ENCODE measurements at regions not wholly inside any gene's neighbourhood (a gene's known extent, or its start where the extent isn't known, plus 50 kb on each side); places are given as distances from the start of the nearest gene placed in this dataset.

DNA sequence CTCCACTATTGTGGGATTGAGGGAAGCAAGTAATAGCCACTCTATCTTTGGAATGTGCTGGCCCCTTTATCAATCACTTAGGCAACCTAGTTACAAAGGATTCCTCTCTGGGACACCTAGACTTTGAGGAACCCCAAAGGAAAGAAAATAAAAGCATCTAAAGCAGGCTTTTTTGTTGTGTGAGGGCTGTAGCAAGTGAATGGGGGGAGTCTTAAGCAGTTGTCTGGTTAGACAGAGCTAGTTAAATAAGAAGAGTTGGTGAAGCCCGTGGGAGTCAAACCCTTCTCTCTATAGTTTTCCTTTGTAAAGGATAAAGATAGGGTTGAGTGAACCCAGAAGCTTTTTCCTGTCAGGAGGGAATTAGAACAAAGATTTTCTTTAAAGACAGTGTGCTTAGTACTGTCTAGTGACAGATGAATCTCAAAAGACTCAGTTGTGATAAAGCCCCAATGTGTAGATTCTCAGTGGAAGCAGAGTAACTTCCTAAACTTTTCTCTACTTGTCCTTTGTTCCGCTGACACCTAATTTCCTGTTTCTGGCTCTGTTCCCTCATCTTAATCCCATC lies 63.3 kb downstream of the HDGFL1 start:
- Mint-ChIP-seq H3K36me3 (ENCODE audit: low read depth, unreplicated experiment) (no peaks in the 10 kb centered on the region), H3K9me3 (ENCODE audit: unreplicated experiment) (no peaks in the 10 kb centered on the region), H3K4me3 (ENCODE audit: unreplicated experiment) (no peak overlapping the region), H3K4me1 (ENCODE audit: unreplicated experiment) (peaks cover 13% of the 10 kb centered on the region), H3K27me3 (ENCODE audit: unreplicated experiment) (no peaks in the 10 kb centered on the region), H3K27ac (ENCODE audit: unreplicated experiment) (peak overlapping the region; percentile 32)
- TF ChIP-seq CTCF (IDR thresholded peaks at IDR 0.05; ENCODE audit: unreplicated experiment) = no peak
- DNase-seq (ENCODE audit: low spot score) = no peak

DNA sequence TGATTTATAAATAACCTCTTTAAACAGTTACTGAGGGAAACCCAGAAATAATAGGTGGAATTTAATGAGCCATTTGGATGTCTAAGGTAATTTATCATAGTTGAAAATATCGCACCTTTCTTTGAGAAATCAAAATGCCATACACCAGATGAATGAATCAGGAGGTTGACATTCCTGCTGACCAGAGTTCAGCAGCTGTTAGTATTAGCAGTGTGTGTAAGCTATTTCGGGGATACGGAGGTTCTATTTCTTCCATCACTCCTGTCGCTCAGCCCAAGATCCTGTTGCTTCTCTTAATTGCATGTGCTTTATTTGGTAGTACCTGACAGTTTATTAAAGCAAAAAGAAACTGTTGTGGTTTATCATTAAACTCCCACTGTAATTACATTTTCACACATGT lies 67.1 kb downstream of the HDGFL1 start:
- TF ChIP-seq CTCF (IDR thresholded peaks at IDR 0.05; ENCODE audit: unreplicated experiment) = no peak
- peaks cover 13% of the 10 kb centered on the region for H3K4me1 Mint-ChIP-seq (ENCODE audit: unreplicated experiment)
- H3K4me3 Mint-ChIP-seq (ENCODE audit: unreplicated experiment) = no peak overlapping the region
- no peaks in the 10 kb centered on the region for H3K9me3 Mint-ChIP-seq (ENCODE audit: unreplicated experiment)
- no peak for DNase-seq (ENCODE audit: low spot score)
- no peaks in the 10 kb centered on the region for H3K27me3 Mint-ChIP-seq (ENCODE audit: unreplicated experiment)
- no peak overlapping the region for H3K27ac Mint-ChIP-seq (ENCODE audit: unreplicated experiment)
- H3K36me3 Mint-ChIP-seq (ENCODE audit: low read depth, unreplicated experiment) = no peaks in the 10 kb centered on the region

DNA sequence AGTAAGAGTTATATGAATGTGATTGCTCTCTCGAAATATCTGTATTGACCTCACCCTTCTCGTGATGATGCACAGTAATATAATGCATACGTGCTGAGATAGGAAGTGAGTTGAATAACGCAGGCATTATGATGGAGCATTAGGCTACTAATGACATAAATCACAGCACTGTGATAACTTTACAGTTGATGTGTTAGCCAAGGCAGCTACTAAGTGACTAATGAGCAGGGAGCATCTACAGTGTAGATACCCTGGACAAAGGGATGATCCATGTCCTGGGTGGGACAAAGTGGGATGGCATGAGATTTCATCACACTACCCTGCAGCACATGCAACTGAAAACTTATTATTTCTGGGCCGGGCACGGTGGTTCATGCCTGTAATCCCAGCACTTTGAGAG lies 68.4 kb downstream of the HDGFL1 start:
- H3K27me3 Mint-ChIP-seq (ENCODE audit: unreplicated experiment) = no peaks in the 10 kb centered on the region
- H3K27ac Mint-ChIP-seq (ENCODE audit: unreplicated experiment) = no peak overlapping the region
- H3K9me3 Mint-ChIP-seq (ENCODE audit: unreplicated experiment) = no peaks in the 10 kb centered on the region
- H3K4me3 Mint-ChIP-seq (ENCODE audit: unreplicated experiment) = no peak overlapping the region
- peaks cover 4% of the 10 kb centered on the region for H3K4me1 Mint-ChIP-seq (ENCODE audit: unreplicated experiment)
- TF ChIP-seq CTCF (IDR thresholded peaks at IDR 0.05; ENCODE audit: unreplicated experiment) = no peak
- DNase-seq (ENCODE audit: low spot score) = no peak
- H3K36me3 Mint-ChIP-seq (ENCODE audit: low read depth, unreplicated experiment) = no peaks in the 10 kb centered on the region

DNA sequence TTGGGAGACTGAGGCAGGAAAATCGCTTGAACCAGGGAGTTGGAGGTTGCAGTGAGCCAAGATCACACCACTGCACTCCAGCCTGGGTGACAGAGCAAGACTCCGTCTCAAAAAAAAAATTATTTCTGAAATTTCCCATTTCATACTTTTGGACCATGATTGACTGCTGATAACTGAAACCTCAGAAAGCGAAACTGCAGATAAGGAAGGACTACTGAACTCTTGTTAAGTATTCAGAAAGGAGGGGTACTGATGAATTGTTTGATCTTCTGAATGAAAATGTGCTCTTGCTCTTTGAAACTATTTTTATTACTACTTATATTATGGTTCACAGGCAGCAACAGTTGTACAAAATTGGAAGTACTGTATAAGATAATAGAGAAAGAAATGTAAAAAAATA lies 69.0 kb downstream of the HDGFL1 start:
- H3K9me3 Mint-ChIP-seq (ENCODE audit: unreplicated experiment) = no peaks in the 10 kb centered on the region
- no peaks in the 10 kb centered on the region for H3K27me3 Mint-ChIP-seq (ENCODE audit: unreplicated experiment)
- H3K4me1 Mint-ChIP-seq (ENCODE audit: unreplicated experiment) = no peaks in the 10 kb centered on the region
- TF ChIP-seq CTCF (IDR thresholded peaks at IDR 0.05; ENCODE audit: unreplicated experiment) = no peak
- H3K27ac Mint-ChIP-seq (ENCODE audit: unreplicated experiment) = no peak overlapping the region
- no peaks in the 10 kb centered on the region for H3K36me3 Mint-ChIP-seq (ENCODE audit: low read depth, unreplicated experiment)
- no peak for DNase-seq (ENCODE audit: low spot score)
- H3K4me3 Mint-ChIP-seq (ENCODE audit: unreplicated experiment) = no peak overlapping the region

- no peak for TF ChIP-seq CTCF (IDR thresholded peaks at IDR 0.05; ENCODE audit: unreplicated experiment)
- no peak overlapping the region for H3K4me3 Mint-ChIP-seq (ENCODE audit: unreplicated experiment)
- H3K36me3 Mint-ChIP-seq (ENCODE audit: low read depth, unreplicated experiment) = no peaks in the 10 kb centered on the region
- H3K27ac Mint-ChIP-seq (ENCODE audit: unreplicated experiment) = no peak overlapping the region
- H3K9me3 Mint-ChIP-seq (ENCODE audit: unreplicated experiment) = no peaks in the 10 kb centered on the region
- no peaks in the 10 kb centered on the region for H3K4me1 Mint-ChIP-seq (ENCODE audit: unreplicated experiment)
- DNase-seq (ENCODE audit: low spot score) = no peak
- no peaks in the 10 kb centered on the region for H3K27me3 Mint-ChIP-seq (ENCODE audit: unreplicated experiment)
These were observed 72.9 kb downstream of the HDGFL1 start for GRCh38 chr6:22642254-22642653.
